ENCODE measurements at regions not wholly inside any gene's neighbourhood (a gene's known extent, or its start where the extent isn't known, plus 50 kb on each side); places are given as distances from the start of the nearest gene placed in this dataset.

DNA sequence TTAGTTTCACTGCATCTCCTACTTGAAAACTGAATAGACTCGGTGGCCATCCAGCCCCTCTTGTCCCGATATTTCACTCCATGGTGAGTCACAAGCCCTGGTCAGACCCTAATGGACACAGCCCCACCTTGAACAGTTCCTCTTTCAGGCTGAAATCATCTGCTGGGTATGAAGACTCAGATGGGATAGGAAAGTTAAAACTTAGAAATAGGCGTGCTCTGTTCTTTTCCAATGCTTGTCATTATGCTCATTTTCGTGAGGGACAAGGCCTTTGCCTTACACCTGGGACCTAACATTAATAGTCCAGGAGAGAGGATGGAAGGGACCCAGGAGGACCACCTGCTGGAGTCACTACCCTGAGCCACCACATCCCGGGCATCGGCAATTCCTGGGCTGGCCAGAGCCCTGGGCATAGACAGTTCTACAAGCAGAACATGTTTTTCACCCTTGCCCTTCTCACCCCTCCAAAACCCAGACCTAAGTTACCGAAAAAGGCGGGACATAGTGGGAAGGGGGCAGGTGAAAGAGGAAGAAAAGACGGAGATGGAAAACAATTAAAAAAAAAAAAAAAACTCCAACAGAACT, 278.3 kb downstream of the SOX9 start:
- TF ChIP-seq POLR2A (IDR thresholded peaks at IDR 0.05), result no peak
- no peak for TF ChIP-seq CTCF (IDR thresholded peaks at IDR 0.05)
